Transverse colon (tissue), 4 donors: ENCODE measurements at regions not wholly inside any gene's neighbourhood (a gene's known extent, or its start where the extent isn't known, plus 50 kb on each side); places are given as distances from the start of the nearest gene placed in this dataset.
A peak's percentile ranks its signal among the peaks of the same experiment; 100 is the strongest.

Source experiments
- DNase-seq: peaks from one replicate; pipeline ENCODE4 v3.0.0-alpha.2; 2019
- H3K27ac ChIP-seq, 4 donors: fragments of 200-600 bp; sonication (generic); 2 replicates each; pipeline ENCODE4 v1.5.1; 2016 to 2018; ENCODE audit warnings: inconsistent platforms in 4 of 4
- H3K27me3 ChIP-seq: fragments of 200-600 bp; sonication (generic); 2 replicates; pipeline ENCODE4 v1.5.1; 2017; ENCODE audit warnings: inconsistent platforms
- H3K36me3 ChIP-seq, 4 donors: fragments of 200-600 bp; sonication (generic); 2 replicates each; pipeline ENCODE4 v1.5.1; 2017 to 2019; ENCODE audit warnings: inconsistent platforms in 4 of 4
- H3K4me1 ChIP-seq, 4 donors: fragments of 200-600 bp; sonication (generic); 2 replicates each; pipeline ENCODE4 v1.5.1; 2017 to 2020; ENCODE audit warnings: inconsistent platforms in 4 of 4
- H3K4me3 ChIP-seq, 4 donors: fragments of 200-600 bp; sonication (generic); 1 replicate in 1 of 4; 2 replicates in 3 of 4; pipeline versions ENCODE4 v1.5.1 to v1.6.1; 2017 to 2019; ENCODE audit warnings: inconsistent platforms in 4 of 4
- H3K9me3 ChIP-seq, 2 donors: fragments of 200-600 bp; sonication (generic); 2 replicates each; pipeline ENCODE4 v1.5.1; 2017 to 2019; ENCODE audit warnings: inconsistent platforms in 2 of 2
- CTCF ChIP-seq, 5 experiments: fragments of 200-600 bp in 3 of 5; fragments of 450-650 bp in 2 of 5; sonication (generic) in 3 of 5; IDR thresholded peaks; 1 replicate in 2 of 5; 2 replicates in 3 of 5; pipeline ENCODE4 v1.5.1; 2016 to 2017; ENCODE audit warnings: antibody characterized with exemption in 5 of 5, inconsistent platforms in 3 of 5, mild to moderate bottlenecking in 2 of 5, moderate library complexity in 1 of 5
- EP300 ChIP-seq: sonication (generic); formaldehyde crosslinking; IDR thresholded peaks from one replicate; pipeline ENCODE4 v1.6.1; 2017; ENCODE audit warnings: antibody characterized with exemption, low read depth
- POLR2A ChIP-seq: fragments of 450-650 bp; IDR thresholded peaks from one replicate; pipeline ENCODE4 v1.6.1; 2016; ENCODE audit warnings: antibody characterized with exemption, mild to moderate bottlenecking, moderate library complexity
- POLR2AphosphoS5 ChIP-seq, 3 donors: sonication (generic); formaldehyde crosslinking; IDR thresholded peaks; one replicate each; pipeline ENCODE4 v1.6.1; 2016; ENCODE audit warnings: antibody characterized with exemption in 3 of 3
- WGBS, 2 donors: methylation state at CpG; one replicate each; pipeline ENCODE4 v1.1.5; 2018; ENCODE audit warnings: low coverage in 1 of 2; 5-methylcytosine and 5-hydroxymethylcytosine counted together
- in situ Hi-C, 4 donors: fragments of 200-750 bp; cut with MboI; loops; one replicate each; pipeline versions ENCODE4 v1.15.0 to v1.15.1; 2017; ENCODE audit warnings: low sequenced_read_pairs in 3 of 4, low pct_ligation_motif_present in 1 of 4, low pct_unique_long_range_greater_than_20kb in 1 of 4
- intact Hi-C: fragments of 100-400 bp; cut with DNase I; formaldehyde crosslinking; loops from one replicate; pipeline ENCODE4 v1.15.1; 2023; ENCODE audit warnings: low total_unique reads

GRCh38 chr2:82485701-82486100 is 1973.4 kb downstream of the SUCLG1 start:
- TF ChIP-seq CTCF (IDR thresholded peaks at IDR 0.05), result no peak
- no peak for TF ChIP-seq POLR2AphosphoS5 (IDR thresholded peaks at IDR 0.05)
- no peak for TF ChIP-seq EP300
- no peak for TF ChIP-seq POLR2A
- DNase-seq, result no peak
- H3K36me3 ChIP-seq, result no peaks in the 10 kb centered on the region
- intact Hi-C loops, result no loop called here
- peaks cover 0 to 4% (median 0%) of the 10 kb centered on the region in 4 donors for H3K4me1 ChIP-seq
- H3K27ac ChIP-seq, result no peak overlapping the region
- H3K27me3 ChIP-seq, result no peaks in the 10 kb centered on the region
- H3K9me3 ChIP-seq, result peaks cover 0 to 5% of the 10 kb centered on the region in 2 donors
- 82 to 91% methylated on average over 2 of the region's 2 CpGs for WGBS, 2 donors
- in situ Hi-C loops, result no loop called here
- no peak overlapping the region for H3K4me3 ChIP-seq

GRCh38 chr2:82481207-82481606 is 1977.9 kb downstream of the SUCLG1 start:
- WGBS, 2 donors, result 78 to 79% methylated on average over 2 of the region's 2 CpGs
- peaks cover 0 to 19% (median 4%) of the 10 kb centered on the region in 4 donors for H3K4me1 ChIP-seq
- no peak for TF ChIP-seq CTCF (IDR thresholded peaks at IDR 0.05)
- no peak for TF ChIP-seq POLR2AphosphoS5 (IDR thresholded peaks at IDR 0.05)
- no peak for TF ChIP-seq EP300
- TF ChIP-seq POLR2A, result no peak
- intact Hi-C loops, result no loop called here
- no peak overlapping the region for H3K4me3 ChIP-seq
- H3K9me3 ChIP-seq, result no peaks in the 10 kb centered on the region
- H3K36me3 ChIP-seq, result no peaks in the 10 kb centered on the region
- no peak for DNase-seq
- H3K27ac ChIP-seq, result no peak overlapping the region
- no peaks in the 10 kb centered on the region for H3K27me3 ChIP-seq
- in situ Hi-C loops, result no loop called here

GRCh38 chr2:82478641-82479040 is 1980.4 kb downstream of the SUCLG1 start:
- DNase-seq, result peak; percentile 56
- Histone ChIP-seq H3K4me3 (no peak overlapping the region), H3K9me3 (no peaks in the 10 kb centered on the region), H3K27me3 (no peaks in the 10 kb centered on the region), H3K27ac (peak overlapping the region in 3 of 4 donors; percentile 7 to 23 (median 20)), H3K36me3 (no peaks in the 10 kb centered on the region), H3K4me1 (peaks cover 0 to 23% (median 5%) of the 10 kb centered on the region in 4 donors)
- intact Hi-C loops, result no loop called here
- in situ Hi-C loops, result no loop called here
- TF ChIP-seq CTCF (IDR thresholded peaks at IDR 0.05) (no peak), POLR2A (no peak), POLR2AphosphoS5 (IDR thresholded peaks at IDR 0.05) (peak in 1 of 3 donors; percentile 20)
- 37 to 58% methylated on average over 2 of the region's 2 CpGs for WGBS, 2 donors

- no peak for TF ChIP-seq POLR2AphosphoS5 (IDR thresholded peaks at IDR 0.05)
- TF ChIP-seq CTCF (IDR thresholded peaks at IDR 0.05), result no peak
- TF ChIP-seq EP300, result no peak
- TF ChIP-seq POLR2A, result no peak
- Histone ChIP-seq H3K27ac (no peak overlapping the region), H3K36me3 (no peaks in the 10 kb centered on the region), H3K4me3 (no peak overlapping the region), H3K27me3 (no peaks in the 10 kb centered on the region), H3K4me1 (peaks cover 0 to 23% (median 5%) of the 10 kb centered on the region in 4 donors), H3K9me3 (no peaks in the 10 kb centered on the region)
- in situ Hi-C loops (no loop called here), intact Hi-C loops (no loop called here)
- no peak for DNase-seq
- 30 to 50% methylated on average over 1 of the region's 1 CpG for WGBS, 2 donors
These were observed 1983.0 kb downstream of the SUCLG1 start for GRCh38 chr2:82476094-82476493.
